ENCODE measurements at regions not wholly inside any gene's neighbourhood (a gene's known extent, or its start where the extent isn't known, plus 50 kb on each side); places are given as distances from the start of the nearest gene placed in this dataset.

DNA sequence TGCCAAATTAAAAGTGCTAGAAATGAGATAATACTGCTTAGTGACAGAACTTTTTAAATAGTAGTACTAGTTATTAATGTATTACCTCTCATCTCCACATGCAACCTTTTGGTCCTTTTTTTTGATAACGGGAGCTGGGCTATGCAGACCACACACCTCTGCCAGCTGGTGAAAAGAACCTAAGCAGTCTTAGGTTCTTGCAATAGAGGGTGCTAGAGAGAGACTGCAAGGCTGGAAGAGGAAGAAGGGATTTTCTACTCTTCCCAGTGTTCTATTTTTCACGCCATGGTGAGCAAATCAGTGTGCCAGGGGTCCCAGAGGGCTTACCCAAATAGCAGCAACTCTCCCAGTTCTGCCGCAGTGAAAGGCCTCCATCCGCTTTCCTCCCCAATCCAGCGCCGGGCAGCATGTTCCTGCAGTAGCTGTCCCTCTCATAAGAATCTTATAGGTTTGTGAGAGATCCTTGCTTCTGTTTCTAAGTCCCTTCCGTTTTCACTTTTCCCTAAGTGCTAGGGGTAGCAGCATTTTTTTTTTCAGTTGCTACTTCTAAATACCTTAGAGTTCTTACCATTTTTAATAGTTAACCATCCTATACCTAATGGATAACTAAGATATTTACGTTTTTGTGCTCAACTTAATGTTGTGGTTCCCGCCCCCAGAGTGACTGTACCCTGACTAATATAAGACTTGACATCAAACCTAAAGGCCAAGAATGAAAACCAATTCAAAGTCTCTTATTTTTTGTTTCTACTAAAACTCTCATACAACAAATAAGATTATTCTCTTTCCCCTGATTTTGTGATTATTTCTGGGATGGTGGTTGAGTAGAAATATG, 69.4 kb upstream of the UBE2E3 start:
- H3F3A ChIP-seq (replicated peaks; ENCODE audit: insufficient read depth) = peaks cover 8% of the 10 kb centered on the region
- CTCF ChIA-PET = interaction anchor here (0.9 kb wide), 1 partner anchor 73 kb away, joined by 3 read pairs; no protein-coding TSS in a partner anchor
- H3K4me1 ChIP-seq (ENCODE audit: control insufficient read depth in 1 of 2, insufficient read depth in 2 of 2, low read depth in 1 of 2, low read length in 1 of 2) = no peaks in the 10 kb centered on the region; a peak in 1 of 4 replicates
- no peak overlapping the region for H3K4me3 ChIP-seq (ENCODE audit: low read depth in 2 of 2, low read length in 1 of 2)
- no peaks in the 10 kb centered on the region for H3K79me2 ChIP-seq (ENCODE audit: insufficient read depth)
- no peak overlapping the region for H3K27ac ChIP-seq (ENCODE audit: low read depth in 2 of 2, low read length in 1 of 2)
- H3K9ac ChIP-seq = no peak overlapping the region
- no peaks in the 10 kb centered on the region for H3K9me2 ChIP-seq
- no peak for DNase-seq
- H3K4me2 ChIP-seq = no peak overlapping the region
- no peak overlapping the region for H2AFZ ChIP-seq (ENCODE audit: low read depth)
- H4K20me1 ChIP-seq (ENCODE audit: insufficient read depth) = no peaks in the 10 kb centered on the region
- 88% methylated on average over 9 of the region's 9 CpGs for WGBS (ENCODE audit: low lambda C conversion rate)
- no peaks in the 10 kb centered on the region for H3K36me3 ChIP-seq (replicated peaks in 1 of 2; ENCODE audit: control insufficient read depth in 1 of 2, insufficient read depth in 2 of 2, low read length in 1 of 2)
- H3K27me3 ChIP-seq (ENCODE audit: insufficient read depth) = no peaks in the 10 kb centered on the region
- TF ChIP-seq NRF1 (IDR thresholded peaks at IDR 0.05; ENCODE audit: low read depth, low read length) (no peak), CHD2 (IDR thresholded peaks at IDR 0.05; ENCODE audit: low read length, partially characterized antibody) (no peak), SIN3A (IDR thresholded peaks at IDR 0.05; ENCODE audit: borderline replicate concordance, low read depth, low read length) (no peak), SMC3 (IDR thresholded peaks at IDR 0.05; ENCODE audit: low read depth, low read length) (no peak), RXRA (IDR thresholded peaks at IDR 0.05; ENCODE audit: borderline replicate concordance, low read depth) (no peak), POLR2AphosphoS5 (IDR thresholded peaks at IDR 0.05; ENCODE audit: low read depth, low read length) (no peak)
- TF ChIP-seq, protein P1, sequence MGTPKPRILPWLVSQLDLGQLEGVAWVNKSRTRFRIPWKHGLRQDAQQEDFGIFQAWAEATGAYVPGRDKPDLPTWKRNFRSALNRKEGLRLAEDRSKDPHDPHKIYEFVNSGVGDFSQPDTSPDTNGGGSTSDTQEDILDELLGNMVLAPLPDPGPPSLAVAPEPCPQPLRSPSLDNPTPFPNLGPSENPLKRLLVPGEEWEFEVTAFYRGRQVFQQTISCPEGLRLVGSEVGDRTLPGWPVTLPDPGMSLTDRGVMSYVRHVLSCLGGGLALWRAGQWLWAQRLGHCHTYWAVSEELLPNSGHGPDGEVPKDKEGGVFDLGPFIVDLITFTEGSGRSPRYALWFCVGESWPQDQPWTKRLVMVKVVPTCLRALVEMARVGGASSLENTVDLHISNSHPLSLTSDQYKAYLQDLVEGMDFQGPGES (IDR thresholded peaks at IDR 0.05; ENCODE audit: low read depth, low read length) = no peak
- no peaks in the 10 kb centered on the region for H3K9me3 ChIP-seq
- POLR2A ChIA-PET = no interaction called here

DNA sequence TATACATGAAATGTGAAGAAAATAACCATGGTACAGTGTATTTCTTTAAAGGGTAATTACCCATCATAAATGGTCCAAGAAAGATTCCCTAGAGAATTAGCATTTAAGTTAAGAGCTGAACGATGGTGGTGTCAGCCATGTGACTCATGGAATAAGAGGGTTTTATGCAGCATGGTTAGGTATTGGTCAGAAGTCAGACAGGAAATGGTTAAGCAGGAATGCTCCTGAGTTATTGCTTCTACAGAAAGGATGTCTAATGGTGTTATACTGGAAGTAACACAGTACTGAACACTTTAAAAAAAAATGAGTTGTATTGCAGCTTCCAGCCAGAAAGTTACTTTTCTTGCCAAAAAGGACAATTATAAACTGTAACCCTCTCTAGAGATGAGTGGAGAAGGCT, 72.7 kb upstream of the UBE2E3 start:
- peaks cover 8% of the 10 kb centered on the region for H3F3A ChIP-seq (replicated peaks; ENCODE audit: insufficient read depth)
- H3K9me2 ChIP-seq = no peaks in the 10 kb centered on the region
- DNase-seq = no peak
- H3K4me1 ChIP-seq (ENCODE audit: control insufficient read depth in 1 of 2, insufficient read depth in 2 of 2, low read depth in 1 of 2, low read length in 1 of 2) = no peaks in the 10 kb centered on the region; a peak in 1 of 4 replicates
- POLR2A ChIA-PET = no interaction called here
- H3K4me2 ChIP-seq = 0 out of 2 replicates have a peak overlapping the region, but pooled peaks have one; percentile 31
- CTCF ChIA-PET = no interaction called here
- H3K9me3 ChIP-seq = no peaks in the 10 kb centered on the region
- H2AFZ ChIP-seq (ENCODE audit: low read depth) = peak overlapping the region; percentile 4; the same call in 1 of the 2 replicates
- H3K36me3 ChIP-seq (replicated peaks in 1 of 2; ENCODE audit: control insufficient read depth in 1 of 2, insufficient read depth in 2 of 2, low read length in 1 of 2) = no peaks in the 10 kb centered on the region
- WGBS (ENCODE audit: low lambda C conversion rate) = 6% methylated on average over 1 of the region's 1 CpG
- no peak overlapping the region for H3K9ac ChIP-seq
- no peaks in the 10 kb centered on the region for H3K27me3 ChIP-seq (ENCODE audit: insufficient read depth)
- H3K79me2 ChIP-seq (ENCODE audit: insufficient read depth) = no peaks in the 10 kb centered on the region
- H3K4me3 ChIP-seq (ENCODE audit: low read depth in 2 of 2, low read length in 1 of 2) = no peak overlapping the region
- peak overlapping the region in 1 of 2 experiments; percentile 39; a peak in 1 of 4 replicates for H3K27ac ChIP-seq (ENCODE audit: low read depth in 2 of 2, low read length in 1 of 2)
- H4K20me1 ChIP-seq (ENCODE audit: insufficient read depth) = no peaks in the 10 kb centered on the region
- TF ChIP-seq ELF1 (IDR thresholded peaks at IDR 0.05) = no peak
- TF ChIP-seq TEAD4 (IDR thresholded peaks at IDR 0.05; ENCODE audit: borderline replicate concordance, insufficient read depth) = 0 out of 2 replicates have a peak, but pooled peaks have one; percentile 46
- TF ChIP-seq CHD2 (IDR thresholded peaks at IDR 0.05; ENCODE audit: low read length, partially characterized antibody) = no peak
- TF ChIP-seq, protein P1 (IDR thresholded peaks at IDR 0.05; ENCODE audit: low read depth, low read length) = no peak
- TF ChIP-seq FOSL2 (IDR thresholded peaks at IDR 0.05; ENCODE audit: borderline replicate concordance, low read depth) = no peak
- peak; percentile 50 to 59; a peak in 2 of 4 replicates for TF ChIP-seq EP300 (IDR thresholded peaks at IDR 0.05; ENCODE audit: borderline replicate concordance in 1 of 2, low read depth in 1 of 2, low read length in 1 of 2)
- peak; percentile 45; the same call in 1 of the 2 replicates for TF ChIP-seq JUND (IDR thresholded peaks at IDR 0.05)
- TF ChIP-seq, protein P2, sequence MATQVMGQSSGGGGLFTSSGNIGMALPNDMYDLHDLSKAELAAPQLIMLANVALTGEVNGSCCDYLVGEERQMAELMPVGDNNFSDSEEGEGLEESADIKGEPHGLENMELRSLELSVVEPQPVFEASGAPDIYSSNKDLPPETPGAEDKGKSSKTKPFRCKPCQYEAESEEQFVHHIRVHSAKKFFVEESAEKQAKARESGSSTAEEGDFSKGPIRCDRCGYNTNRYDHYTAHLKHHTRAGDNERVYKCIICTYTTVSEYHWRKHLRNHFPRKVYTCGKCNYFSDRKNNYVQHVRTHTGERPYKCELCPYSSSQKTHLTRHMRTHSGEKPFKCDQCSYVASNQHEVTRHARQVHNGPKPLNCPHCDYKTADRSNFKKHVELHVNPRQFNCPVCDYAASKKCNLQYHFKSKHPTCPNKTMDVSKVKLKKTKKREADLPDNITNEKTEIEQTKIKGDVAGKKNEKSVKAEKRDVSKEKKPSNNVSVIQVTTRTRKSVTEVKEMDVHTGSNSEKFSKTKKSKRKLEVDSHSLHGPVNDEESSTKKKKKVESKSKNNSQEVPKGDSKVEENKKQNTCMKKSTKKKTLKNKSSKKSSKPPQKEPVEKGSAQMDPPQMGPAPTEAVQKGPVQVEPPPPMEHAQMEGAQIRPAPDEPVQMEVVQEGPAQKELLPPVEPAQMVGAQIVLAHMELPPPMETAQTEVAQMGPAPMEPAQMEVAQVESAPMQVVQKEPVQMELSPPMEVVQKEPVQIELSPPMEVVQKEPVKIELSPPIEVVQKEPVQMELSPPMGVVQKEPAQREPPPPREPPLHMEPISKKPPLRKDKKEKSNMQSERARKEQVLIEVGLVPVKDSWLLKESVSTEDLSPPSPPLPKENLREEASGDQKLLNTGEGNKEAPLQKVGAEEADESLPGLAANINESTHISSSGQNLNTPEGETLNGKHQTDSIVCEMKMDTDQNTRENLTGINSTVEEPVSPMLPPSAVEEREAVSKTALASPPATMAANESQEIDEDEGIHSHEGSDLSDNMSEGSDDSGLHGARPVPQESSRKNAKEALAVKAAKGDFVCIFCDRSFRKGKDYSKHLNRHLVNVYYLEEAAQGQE (IDR thresholded peaks at IDR 0.05; ENCODE audit: low read depth, low read length) = no peak
- 0 out of 2 replicates have a peak, but pooled peaks have one; percentile 16 for TF ChIP-seq POLR2AphosphoS5 (IDR thresholded peaks at IDR 0.05; ENCODE audit: low read depth, low read length)
- TF ChIP-seq TCF12 (IDR thresholded peaks at IDR 0.05) = peak; percentile 84
- TF ChIP-seq GATA2 (CRISPR knock-in tag; IDR thresholded peaks at IDR 0.05) = no peak
- TF ChIP-seq, protein P3, sequence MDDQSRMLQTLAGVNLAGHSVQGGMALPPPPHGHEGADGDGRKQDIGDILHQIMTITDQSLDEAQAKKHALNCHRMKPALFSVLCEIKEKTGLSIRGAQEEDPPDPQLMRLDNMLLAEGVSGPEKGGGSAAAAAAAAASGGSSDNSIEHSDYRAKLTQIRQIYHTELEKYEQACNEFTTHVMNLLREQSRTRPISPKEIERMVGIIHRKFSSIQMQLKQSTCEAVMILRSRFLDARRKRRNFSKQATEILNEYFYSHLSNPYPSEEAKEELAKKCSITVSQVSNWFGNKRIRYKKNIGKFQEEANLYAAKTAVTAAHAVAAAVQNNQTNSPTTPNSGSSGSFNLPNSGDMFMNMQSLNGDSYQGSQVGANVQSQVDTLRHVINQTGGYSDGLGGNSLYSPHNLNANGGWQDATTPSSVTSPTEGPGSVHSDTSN (IDR thresholded peaks at IDR 0.05) = peak; percentile 84
- TF ChIP-seq NFIC (IDR thresholded peaks at IDR 0.05; ENCODE audit: borderline replicate concordance) = peak; percentile 59; the same call in 1 of the 2 replicates
- TF ChIP-seq, protein P4, sequence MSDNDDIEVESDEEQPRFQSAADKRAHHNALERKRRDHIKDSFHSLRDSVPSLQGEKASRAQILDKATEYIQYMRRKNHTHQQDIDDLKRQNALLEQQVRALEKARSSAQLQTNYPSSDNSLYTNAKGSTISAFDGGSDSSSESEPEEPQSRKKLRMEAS (IDR thresholded peaks at IDR 0.05; ENCODE audit: low read depth) = peak; percentile 36; the same call in 1 of the 2 replicates
- no peak for TF ChIP-seq TAF1 (IDR thresholded peaks at IDR 0.05; ENCODE audit: borderline replicate concordance, low read depth, low read length)

All from SK-N-SH (cell line).